ENCODE measurements at regions not wholly inside any gene's neighbourhood (a gene's known extent, or its start where the extent isn't known, plus 50 kb on each side); places are given as distances from the start of the nearest gene placed in this dataset.

DNA sequence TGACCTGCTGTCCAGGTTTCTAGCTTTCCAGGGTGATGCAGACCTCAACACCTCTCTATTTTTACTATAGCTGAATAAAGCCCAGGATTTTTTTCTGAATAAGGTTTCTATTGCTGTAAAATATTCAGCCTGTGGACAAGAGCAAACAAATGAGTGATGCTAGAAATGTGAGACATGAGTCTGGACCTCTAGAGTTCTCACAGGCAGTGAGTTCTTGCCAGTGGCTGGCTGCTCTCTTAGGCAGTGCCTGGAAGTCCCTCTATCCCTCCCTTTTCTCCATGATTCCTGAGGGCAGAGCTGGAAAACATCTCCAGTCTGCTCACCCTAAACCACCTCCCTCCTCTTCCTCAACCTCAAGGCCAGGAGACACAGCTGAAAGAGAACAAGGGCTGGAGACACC, 793.8 kb upstream of the IGFBP3 start:
- DNase-seq (ENCODE audit: low spot score) = no peak
- TF ChIP-seq, protein P1, sequence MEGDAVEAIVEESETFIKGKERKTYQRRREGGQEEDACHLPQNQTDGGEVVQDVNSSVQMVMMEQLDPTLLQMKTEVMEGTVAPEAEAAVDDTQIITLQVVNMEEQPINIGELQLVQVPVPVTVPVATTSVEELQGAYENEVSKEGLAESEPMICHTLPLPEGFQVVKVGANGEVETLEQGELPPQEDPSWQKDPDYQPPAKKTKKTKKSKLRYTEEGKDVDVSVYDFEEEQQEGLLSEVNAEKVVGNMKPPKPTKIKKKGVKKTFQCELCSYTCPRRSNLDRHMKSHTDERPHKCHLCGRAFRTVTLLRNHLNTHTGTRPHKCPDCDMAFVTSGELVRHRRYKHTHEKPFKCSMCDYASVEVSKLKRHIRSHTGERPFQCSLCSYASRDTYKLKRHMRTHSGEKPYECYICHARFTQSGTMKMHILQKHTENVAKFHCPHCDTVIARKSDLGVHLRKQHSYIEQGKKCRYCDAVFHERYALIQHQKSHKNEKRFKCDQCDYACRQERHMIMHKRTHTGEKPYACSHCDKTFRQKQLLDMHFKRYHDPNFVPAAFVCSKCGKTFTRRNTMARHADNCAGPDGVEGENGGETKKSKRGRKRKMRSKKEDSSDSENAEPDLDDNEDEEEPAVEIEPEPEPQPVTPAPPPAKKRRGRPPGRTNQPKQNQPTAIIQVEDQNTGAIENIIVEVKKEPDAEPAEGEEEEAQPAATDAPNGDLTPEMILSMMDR (conservative IDR thresholded peaks at IDR 0.05; ENCODE audit: low read depth) = no peak
- H3K27ac ChIP-seq = no peak overlapping the region
- ChIA-PET CTCF (no interaction called here), POLR2A (ENCODE audit: low non-redundant PET) (interaction anchor here (0.6 kb wide), 1 partner anchor 33 kb away, joined by 3 read pairs; no protein-coding TSS in a partner anchor)

DNA sequence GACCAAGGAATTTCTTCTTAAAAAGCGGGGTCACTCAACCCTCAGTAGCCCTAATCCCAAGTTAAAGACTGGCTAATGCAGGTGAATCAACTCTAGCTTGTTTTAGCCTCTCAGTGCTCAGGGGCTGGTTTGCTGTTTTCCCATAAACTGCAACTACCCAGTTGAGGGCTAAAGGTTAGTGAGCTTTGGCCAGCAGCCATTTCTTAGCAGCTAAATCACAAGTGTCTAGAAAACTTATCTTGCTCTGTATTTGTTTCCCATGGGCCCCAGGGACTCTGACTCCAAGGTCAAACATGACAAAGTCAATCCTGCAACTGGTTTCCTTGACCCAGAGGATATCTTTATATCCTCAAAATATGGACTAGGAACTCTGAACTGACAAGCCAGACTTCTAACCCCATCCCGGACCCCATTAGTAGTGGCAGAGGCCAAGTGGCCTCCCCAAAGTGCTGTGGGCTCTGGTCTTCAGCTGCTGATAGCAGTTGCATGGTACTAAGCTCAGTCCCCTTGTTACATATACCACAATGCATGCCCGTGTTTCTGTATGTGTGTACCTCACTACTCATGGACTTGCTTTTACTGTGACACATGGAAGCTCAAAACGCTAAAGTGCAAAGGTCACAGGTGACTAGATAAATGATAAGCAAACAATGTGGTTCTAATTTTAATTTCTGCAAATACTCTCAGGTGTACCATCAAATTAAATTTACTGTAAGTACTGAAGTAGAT, 793.0 kb upstream of the IGFBP3 start:
- ChIA-PET CTCF (no interaction called here), POLR2A (ENCODE audit: low non-redundant PET) (interaction anchor here (0.6 kb wide), 1 partner anchor 32 kb away, joined by 3 read pairs; no protein-coding TSS in a partner anchor)
- no peak overlapping the region for H3K27ac ChIP-seq
- no peak for DNase-seq (ENCODE audit: low spot score)
- TF ChIP-seq, protein P1 (conservative IDR thresholded peaks at IDR 0.05; ENCODE audit: low read depth) = no peak

DNA sequence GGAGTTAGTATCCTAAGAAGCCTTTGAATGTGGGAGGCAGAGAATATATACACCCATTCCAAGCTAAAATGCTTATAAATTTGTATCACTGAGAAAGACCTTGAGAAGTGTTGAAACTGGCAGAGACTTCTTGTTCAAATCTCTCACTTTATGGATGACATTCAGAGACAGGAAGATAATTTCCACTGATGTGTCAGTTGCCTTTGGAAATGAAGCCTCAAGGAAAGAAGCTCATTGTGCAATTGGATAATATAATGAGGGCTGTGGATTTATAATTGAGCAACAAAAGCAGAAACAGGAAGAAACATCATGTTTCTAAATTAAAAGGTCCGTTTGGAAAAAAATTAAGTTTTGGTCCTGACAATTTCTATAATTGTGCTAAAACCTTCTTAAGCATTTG, 789.9 kb upstream of the IGFBP3 start:
- ChIA-PET CTCF (interaction anchor here (0.6 kb wide), 1 partner anchor 325 kb away, joined by 3 read pairs; no protein-coding TSS in a partner anchor), POLR2A (ENCODE audit: low non-redundant PET) (no interaction called here)
- TF ChIP-seq, protein P1 (conservative IDR thresholded peaks at IDR 0.05; ENCODE audit: low read depth) = no peak
- H3K27ac ChIP-seq = no peak overlapping the region
- no peak for DNase-seq (ENCODE audit: low spot score)

DNA sequence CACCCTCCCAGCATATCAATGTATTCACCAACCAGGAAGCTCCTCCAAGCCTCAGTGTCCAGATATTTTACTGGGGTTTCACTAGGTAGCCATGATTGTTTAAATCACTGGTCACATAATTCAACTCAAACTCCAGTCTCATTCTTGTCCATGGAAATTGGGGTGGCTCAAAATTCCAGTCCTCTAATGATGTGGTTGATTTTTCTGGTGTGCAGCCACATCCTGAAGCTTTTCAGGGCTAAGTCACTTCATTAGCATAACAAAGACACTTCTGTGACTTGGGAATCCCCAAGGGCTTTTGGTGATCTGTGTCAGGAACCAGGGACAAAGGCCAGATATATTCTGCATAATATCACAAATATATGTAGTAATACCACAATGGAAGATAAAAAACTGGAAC, 786.9 kb upstream of the IGFBP3 start:
- no peak overlapping the region for H3K27ac ChIP-seq
- ChIA-PET CTCF (no interaction called here), POLR2A (ENCODE audit: low non-redundant PET) (no interaction called here)
- no peak for DNase-seq (ENCODE audit: low spot score)
- TF ChIP-seq, protein P1 (conservative IDR thresholded peaks at IDR 0.05; ENCODE audit: low read depth) = no peak

DNA sequence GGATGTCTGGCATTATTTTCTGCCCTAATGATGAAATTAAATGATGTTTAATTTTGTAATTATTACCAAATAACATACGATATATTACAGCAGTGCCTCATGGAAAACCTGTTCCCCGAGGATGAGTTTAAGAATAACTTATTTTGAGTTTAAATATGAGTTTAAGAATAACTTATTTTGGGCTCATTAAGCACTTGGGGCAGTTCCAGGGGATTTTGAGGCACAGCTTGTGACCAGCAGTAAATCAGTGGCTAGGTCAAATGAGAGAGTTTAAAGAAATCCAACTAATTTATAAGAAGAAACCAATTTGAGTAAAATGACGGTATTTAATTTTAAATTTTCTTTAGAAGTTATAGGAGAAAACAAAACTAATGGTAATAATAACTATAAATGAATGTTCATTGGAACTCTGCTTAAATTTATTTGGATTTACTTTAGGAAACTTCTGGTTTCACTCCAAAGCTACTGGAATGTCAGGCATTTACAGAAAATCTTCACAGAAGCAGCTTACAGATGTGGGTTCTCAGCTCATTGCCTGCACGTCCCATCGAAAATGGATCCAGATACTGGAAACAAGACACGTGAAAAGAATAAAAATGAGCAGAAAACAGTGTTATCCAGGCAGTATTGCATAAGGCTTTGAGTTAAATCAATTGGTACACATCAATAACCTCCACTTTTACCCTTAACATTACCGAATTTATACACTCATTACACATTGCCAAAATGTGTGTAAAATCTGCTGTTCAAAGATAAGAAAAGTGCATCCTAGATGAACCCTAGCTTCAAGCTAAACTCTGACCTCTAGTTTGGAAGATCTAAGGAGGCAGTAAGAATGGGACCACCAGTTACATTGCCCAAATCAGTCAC, 784.5 kb upstream of the IGFBP3 start:
- ChIA-PET POLR2A (ENCODE audit: low non-redundant PET) (no interaction called here), CTCF (interaction anchor here (0.7 kb wide), 1 partner anchor 1122 kb away, joined by 3 read pairs; no protein-coding TSS in a partner anchor)
- no peak for DNase-seq (ENCODE audit: low spot score)
- no peak overlapping the region for H3K27ac ChIP-seq
- TF ChIP-seq, protein P1 (conservative IDR thresholded peaks at IDR 0.05; ENCODE audit: low read depth) = no peak

DNA sequence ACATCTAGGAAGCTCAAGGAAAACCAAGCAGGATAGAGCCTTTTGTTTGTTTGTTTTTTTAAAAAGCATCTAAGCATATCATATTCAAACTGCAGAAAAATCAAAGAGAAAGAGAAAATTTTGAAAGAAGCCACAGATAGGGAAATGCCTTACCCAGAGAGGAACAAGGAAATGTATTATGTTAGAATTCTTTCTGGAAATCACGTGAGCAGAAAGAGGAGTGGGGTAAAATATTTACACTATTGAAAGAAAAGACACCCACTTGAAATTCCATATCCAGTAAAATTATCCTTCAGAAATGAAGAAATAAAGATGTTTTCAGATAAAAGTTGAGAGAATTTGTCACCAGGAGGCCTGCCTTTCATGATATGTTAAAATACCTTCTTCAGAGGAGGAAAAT, 775.7 kb upstream of the IGFBP3 start:
- TF ChIP-seq, protein P1 (conservative IDR thresholded peaks at IDR 0.05; ENCODE audit: low read depth) = no peak
- POLR2A ChIA-PET (ENCODE audit: low non-redundant PET) = no interaction called here
- CTCF ChIA-PET = no interaction called here
- DNase-seq (ENCODE audit: low spot score) = no peak
- H3K27ac ChIP-seq = no peak overlapping the region

All from RWPE1 (cell line).